Hindlimb muscle (tissue), 1 donor: ENCODE measurements at regions not wholly inside any gene's neighbourhood (a gene's known extent, or its start where the extent isn't known, plus 50 kb on each side); places are given as distances from the start of the nearest gene placed in this dataset.
"Not testable (repeated sequence)": the region's sequence is repeated elsewhere in the genome, so short reads cannot be mapped to it uniquely, and the experiment has no call there.

Source experiments
- DNase-seq: peaks from one replicate; pipeline ENCODE4 v3.0.0-alpha.2; 2013

DNA sequence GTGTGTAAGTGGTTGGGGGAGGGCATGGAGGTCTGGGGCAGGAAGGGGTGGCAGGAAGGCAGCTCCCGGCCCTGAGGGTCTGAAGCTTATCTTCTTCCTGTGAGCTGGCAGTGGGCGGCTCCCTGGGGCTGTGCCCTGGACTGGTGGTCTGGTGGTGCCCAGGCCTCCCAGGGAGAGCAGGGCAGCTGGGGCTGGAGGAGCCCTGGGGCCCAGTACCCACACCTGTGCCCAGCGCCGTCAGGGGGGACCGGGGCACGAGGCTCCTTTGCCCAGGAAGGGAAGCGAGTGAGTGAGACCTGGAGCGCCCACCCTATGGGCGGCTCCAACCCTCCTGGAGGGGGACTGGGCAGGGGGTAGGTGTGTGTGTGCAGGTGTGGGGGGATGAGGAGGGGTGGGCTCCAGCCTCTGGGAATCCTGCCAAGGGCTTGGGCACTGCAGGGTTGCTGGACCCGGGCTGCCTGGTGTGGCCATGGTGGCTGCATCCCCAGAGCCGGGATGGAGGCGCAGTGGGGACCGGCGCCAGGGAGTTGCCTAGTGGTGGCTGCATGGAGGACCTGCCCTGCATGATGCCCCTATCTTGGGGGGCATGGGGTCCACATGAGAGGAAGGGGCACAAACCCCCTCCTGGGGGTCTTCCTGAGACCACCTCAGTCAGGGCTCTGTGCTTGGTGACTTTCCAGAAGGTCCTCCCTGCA lies 353.6 kb downstream of the TMEM121 start:
- DNase-seq: no peak

DNA sequence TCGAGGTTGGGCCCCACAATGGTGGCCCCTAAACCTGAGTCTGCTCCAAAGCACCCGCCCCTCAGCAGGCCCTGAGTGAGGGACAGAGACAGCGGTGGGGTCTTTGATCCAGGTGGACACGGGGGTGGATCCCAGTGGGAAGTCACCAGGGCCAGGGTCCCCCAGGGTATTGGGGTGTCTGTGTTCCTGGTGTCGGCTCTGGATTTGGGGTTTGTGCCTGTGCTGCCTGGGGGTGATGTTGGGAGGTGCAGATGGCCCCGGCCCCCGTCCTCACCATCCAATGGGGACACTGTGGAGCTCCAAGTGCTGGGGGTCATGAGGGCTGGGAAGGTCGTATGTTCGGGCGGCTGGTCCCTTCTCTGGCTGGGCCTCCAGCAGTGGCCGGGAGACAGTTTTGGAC lies 354.2 kb downstream of the TMEM121 start:
- DNase-seq: no peak

DNA sequence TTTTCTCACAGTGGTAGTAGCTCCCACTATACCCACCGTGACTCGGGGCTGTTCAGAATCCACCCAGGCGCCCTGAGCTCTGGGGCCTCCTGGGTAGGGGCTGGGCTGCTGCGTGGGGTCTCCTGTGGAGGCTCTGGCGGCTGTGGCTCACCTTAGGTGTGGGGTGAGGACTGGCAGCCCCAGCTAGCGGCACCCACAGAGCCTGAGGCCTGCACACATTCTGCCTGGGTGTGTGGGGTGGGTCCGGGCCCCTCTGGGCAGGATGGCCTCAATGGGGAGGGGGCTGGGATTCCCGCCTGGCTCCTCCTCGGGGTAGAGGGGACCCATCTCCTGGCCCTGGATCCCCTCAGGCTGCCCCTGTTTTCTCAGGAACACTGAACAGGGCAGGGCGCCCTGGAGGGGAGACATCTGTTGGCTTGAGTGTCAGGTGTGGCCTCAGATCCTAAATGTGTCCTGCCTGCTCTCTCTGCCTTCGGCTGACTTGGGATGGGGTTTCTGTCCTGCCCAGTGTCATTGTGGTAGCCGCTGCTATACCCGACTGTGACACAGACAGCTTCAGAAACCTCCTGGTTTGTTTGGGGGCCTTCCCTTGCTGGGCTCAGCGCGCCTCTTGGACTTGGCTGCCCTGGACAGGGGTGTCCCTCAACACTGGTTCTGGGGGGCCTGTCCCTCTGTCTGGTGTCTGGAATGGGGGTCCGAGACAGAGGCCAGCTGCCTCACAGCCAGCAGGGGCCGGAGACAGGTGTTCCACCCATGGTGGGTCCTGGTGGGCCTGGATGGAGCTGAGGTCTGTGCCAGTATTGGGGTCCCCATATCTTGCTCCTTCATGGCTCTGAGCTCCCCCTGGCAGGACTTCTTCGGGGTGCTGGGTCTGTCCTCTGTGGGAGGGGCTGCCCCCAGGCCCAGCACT lies 354.9 kb downstream of the TMEM121 start:
- no peak for DNase-seq

DNA sequence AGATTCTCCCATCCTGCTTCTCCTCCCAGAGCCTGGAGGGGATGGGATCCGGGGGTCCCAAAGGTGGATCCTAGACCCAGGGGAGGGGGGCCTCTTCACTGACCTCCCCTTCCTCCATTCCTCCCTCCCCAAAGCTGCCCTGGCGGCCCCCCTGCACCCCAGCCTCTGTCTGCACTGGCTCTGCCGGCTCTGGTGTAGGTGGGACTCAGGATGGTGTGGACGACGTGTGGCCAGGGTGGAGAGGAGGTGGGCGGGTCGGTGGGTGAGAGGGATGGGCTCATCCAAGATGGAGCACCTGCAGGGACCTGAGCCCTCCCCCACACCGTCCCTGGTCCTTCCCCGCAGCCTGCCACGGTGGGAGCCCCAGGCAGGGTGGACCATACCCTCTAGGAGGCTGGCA lies 355.6 kb downstream of the TMEM121 start:
- DNase-seq: not testable (repeated sequence)

DNA sequence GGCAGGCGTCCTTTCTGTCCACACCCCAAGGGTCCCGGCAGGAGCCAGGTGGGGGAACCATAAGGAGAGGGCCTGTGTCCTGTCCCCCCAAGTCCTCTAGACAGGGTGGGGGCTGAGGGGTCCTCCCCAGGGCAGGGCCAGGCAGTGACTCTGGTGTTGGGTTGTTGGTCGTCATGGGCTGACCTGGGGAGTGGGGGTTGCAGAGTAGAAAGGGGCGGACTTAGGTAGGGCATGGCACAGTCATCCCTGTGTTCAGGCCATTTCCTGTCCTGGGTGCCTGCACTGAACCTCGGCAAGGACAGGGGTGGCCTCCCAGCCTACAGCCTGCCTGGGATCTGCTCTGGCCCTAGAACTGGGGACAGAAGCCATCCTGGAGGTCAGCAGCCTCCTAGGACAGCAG lies 356.2 kb downstream of the TMEM121 start:
- no peak for DNase-seq

DNA sequence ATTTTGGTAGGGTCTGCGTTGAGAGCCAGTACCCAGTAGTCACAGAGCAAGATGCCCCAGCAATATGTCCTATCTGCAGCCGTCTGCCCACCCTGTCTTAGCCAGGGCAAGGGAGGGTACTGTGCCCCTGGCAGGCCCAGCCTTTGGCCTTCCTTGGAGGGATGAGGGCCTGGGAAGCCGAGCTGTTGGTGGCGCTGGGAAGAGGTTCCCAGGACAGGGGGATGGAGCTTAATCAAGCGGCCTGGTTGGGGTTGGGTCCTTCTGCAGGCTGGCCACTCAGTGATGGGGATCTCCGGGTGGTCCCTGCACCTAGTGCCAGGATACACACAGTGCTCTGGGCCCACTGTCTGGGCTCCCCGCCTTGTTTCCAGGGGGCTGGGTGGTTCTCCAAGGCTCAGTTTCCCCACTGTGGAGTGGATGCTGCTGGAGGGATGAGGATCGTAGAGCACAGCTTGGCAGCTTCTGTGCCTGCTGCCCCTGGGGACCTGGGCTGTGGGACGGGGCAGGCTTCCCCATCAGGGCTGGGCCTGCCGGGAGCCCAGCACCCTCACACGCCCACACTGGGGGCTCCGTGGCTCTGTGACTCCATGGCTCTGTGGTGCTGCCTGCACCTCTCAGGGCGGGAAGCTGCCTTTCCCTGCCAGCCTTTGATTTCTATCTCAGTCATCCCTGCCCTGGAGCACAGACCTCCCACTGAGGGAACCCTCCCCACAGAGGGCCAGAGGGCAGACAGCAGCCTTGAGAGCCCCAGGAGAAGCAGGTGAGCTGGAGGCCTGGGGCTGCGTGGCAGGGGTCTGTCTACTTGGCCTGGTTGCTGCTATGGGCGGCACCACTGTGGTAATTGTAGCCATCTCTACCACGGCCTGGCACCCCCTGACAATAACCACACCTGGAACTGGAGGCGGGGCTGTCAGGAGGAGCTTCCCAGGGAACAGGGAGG lies 357.0 kb downstream of the TMEM121 start:
- no peak for DNase-seq

DNA sequence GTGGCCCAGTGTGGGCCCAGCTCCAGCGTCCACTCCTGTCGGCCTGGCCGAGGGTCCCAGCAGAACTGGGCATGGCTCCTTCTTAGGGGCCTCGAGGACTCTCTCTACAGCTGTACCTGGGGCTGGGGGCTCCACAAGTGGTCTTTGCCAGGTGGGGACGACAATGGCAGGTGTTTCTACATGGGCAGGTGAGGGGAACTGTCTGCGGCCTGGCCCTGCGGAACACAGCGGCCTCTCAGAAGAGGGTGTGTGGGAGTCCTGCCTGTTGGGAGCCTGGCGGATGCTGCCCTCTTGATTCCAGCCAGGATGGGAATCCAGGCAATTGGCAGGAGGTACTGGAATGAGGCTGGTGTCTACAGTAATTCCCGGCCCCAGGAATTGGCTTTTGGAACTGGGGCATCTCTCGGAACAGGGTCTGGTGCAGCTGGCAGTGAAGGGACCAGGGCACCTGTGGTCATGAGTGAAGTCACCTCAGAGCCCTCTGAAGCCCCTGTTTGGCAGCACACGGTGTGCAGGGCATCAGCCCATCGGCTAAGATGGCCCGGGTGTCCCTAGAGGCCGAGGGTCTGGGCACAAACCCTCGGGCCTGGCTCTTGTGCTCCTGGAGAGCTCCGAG lies 357.9 kb downstream of the TMEM121 start:
- DNase-seq: not testable (repeated sequence)

DNA sequence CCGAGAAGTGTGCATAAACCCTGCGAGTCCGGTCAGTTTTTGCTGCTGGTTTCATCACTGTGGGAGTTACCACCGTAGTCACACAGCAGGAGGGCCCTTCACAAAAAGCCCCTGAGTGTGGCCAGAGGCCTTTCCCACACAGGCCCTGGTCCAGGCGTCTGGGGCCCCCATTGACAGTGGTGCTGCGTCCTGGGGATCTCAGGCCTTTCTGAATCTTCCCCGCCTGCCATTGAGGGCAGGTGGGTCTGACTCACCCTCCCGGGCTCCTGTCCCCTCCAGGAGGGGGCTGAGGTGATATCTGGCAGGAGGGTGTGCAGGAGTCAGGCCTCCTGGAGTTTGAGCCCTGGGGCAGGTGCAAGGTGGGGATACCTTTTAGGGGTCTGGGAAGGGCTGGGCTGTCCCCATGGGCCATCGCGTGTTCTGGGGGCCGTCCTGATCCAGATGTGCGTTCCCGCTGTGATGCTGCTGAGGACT lies 358.5 kb downstream of the TMEM121 start:
- DNase-seq: no peak

DNA sequence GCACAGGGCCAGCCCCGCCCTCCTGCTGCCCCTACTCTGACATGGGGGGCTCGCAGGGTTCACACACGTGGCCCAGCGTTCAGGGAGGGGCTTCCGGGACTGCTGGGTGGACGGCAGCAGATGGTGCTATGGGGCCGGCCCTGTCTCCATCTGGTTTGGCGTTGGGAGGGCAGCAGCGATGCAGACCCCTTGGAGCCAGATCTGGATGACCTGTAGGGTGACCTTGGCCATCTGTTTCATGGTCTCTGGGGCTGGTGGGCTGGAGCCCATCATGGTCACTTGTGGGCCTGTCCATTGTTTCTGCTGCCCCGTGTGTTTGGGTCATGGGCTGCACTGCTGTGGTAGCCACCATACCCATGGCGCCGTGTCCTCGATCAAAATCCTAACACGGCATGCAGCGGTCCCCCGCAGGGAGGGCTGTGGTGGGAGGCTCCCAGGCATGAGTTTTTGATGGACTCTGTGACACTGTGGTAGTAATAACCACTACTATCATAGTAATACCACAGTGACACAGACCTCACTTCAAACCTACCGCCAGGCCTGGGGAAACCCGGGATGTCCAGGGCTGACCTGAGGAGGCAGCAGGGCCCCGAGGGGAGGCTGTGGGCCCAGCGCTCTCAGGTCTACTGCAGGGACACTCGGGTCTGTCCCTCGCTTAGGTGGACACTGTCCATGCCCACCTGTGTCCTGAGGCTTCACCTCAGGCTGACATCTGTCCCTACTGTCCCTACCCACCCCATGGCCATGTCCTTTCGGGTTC lies 359.4 kb downstream of the TMEM121 start:
- DNase-seq: no peak

DNA sequence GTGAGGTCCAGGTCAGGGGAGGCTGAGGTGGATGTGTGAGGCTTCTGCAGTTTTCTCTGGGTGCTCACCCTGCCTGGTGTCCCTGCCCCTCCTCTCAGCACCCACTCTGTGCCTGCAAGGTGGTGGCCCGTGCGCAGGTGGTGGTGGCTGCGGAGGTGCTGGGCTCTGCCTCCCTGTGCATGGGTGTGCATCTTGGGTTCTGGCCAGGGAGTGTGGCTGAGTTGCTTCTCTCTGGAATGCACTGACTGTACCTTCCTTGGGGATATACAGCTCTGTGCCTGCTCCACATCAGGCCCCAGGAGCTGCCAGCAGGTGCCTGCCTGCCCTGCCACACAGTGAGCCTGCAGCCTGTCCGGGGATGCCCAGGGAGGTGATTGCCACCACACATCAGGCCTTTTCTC lies 360.4 kb downstream of the TMEM121 start:
- not testable (repeated sequence) for DNase-seq

DNA sequence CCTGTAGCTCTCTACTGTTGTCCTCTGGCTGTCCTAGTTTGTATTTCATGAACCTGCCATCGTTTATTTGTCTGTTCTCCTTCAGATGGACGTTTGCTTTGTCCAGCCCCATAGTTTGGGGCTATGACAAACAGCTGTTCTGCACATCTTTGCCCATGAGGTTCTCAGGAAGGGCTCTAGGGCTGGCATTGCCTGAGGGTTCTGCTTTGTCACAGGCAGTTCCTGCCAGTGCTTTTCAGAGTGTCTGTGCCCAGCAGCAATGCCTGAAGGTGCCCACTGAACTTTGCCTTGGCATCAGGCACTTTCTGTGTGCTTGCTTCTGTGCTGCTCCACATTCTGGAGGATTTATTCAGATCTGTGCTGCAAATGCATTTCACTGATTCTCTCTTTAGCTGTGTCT lies 361.3 kb downstream of the TMEM121 start:
- no peak for DNase-seq

DNA sequence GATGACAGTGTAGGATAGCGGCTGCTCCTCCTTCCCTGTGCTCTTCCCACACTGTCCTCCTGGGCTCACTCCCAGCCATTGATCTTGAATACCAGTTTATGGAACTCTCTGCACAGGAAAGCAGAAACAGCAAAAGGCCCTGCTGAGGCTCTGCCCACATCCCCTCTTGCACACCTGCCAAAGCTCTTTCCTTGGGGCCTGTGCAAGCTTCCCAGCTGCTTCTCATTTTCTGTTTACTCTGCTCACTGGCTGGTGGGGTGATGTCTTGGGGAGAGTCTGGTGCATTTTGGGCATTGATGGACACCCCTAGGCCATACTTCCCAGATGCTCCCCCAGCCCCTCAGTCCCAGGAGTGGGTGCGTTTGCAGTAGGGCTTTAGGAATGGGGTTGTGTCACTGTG lies 361.8 kb downstream of the TMEM121 start:
- no peak for DNase-seq

DNA sequence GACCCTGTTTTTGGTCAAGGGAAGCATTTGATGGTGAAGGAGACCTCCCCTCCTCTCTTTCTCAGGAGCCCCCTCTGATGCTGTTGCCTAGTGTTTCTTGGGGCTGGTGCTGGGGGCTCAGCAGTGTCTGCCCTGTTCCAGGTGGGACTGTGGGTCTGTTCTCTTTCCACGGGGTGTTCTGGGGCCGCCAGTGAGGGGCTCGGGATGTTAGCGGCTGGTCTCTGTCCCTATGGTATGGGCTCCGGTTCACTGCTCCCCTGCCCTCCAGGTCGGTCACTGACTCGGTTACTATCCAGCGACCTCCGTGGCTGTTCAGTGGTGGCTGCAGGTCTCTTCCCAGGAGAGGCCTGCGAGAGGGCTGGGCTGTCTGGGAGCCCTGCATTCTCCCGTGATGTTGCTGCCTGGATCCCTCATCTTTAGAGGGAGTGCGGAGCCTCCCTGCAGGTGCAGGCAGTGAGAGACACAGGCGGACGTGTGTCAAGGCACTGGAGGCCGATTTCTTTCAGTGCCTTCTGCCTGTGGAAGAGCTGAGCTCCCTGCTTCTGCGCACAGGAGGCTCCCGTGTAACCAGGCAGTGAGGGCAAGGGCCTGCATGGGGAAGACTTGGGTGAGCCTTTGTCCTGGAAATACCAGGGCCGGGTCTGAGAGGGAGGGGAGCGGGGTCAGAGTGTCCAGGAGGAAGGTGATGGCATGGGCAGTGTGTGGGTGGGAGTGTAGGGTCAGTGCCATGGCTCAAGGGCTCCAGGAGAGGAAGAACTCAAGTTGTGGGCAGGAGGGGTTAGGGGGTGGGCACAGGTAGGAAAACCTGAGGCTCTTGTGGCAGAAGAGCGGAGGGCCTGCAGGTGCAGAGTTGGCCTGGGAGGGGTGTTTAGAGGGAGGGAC lies 362.6 kb downstream of the TMEM121 start:
- DNase-seq: no peak

DNA sequence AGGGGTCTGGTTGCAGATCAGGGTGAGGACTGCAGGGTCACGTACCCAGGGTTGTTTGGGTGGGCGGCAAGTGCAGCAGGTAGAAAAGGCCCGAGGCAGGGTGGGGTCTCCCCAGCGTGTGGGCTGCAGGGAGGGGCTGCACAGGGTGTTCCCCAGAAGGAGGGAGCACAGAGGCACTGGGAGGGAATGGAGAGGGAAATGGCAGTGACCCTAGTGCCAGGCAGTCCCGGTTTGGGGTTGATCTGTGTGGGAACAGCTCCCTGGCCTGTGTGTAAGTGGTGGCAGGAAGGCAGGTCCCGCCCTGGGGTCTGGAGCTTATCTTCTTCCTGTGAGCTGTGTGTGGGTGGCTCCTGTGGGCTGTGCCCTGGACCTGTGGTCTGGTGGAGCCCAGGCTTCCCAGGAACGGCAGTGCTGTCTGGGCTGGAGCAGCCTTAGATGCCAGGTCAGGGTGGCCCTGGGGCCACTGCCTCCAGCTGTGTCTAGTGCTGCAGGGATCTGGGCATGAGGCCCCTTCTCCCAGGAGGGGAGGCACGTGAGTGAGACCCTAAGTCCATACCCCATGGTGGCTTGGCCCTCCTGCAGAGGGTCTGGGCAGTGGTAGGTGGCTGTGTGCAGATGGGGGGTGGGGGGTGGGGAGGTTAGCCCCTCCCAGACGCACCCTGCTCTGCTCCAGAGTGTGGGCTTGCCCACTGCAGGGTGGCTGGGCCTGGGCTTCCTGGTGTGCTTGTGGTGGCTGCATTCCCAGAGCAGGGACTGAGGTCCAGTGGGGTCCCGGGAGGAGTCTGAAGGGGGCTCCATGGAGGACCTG lies 363.5 kb downstream of the TMEM121 start:
- DNase-seq: no peak

DNA sequence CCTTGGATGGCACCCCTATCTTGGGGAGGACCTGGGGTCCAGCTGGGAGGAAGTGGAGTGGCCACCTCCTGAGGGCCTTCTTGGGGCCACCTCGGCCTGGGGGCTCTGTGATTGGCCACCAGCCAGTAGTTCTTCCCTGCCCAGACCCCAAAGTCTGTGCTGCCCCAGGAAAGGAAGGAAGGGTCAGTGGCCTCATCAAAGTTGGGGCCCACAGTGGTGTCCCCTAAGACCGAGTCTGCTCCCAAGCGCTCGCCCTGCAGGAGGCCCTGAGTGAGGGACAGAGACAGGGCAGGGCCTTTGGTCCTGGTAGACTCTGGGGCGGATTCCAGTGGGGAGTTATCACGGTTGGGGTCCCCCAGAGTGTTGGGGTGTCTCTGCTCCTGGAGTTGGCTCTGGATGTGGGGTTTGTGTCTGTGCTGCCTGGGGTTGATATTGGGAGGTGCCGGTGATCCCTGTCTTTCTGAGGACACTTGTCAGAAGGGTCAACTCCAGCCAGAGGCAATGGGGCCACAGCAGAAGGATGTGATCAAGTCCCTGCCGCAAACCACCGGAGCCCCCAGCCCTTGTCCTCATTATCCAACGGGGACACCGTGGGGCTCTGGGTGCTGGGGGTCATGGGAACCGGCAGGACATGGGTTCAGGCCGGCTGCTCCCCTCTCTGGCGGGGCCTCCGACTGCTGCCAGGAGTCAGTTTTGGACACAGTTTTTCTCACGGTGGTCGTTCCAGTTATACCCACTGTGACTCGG lies 364.3 kb downstream of the TMEM121 start:
- DNase-seq: no peak

DNA sequence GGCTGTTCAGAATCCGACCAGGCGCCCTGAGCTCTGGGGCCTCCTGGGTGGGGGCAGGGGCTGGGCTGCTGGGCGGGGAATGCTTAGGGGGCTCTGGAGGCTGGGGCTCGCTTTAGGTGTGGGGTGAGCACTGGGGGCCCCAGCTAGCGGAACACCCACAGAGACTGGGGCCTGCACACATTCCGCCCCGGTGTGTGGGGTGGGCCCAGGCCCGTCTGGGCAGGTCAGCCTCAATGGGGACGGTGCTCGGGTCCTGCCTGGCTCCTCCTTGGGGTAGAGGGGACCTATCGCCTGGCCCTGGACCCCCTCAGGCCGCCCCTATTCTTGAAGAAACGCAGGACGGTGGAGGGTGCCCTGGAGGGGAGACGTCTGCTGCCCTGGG lies 364.8 kb downstream of the TMEM121 start:
- no peak for DNase-seq

DNA sequence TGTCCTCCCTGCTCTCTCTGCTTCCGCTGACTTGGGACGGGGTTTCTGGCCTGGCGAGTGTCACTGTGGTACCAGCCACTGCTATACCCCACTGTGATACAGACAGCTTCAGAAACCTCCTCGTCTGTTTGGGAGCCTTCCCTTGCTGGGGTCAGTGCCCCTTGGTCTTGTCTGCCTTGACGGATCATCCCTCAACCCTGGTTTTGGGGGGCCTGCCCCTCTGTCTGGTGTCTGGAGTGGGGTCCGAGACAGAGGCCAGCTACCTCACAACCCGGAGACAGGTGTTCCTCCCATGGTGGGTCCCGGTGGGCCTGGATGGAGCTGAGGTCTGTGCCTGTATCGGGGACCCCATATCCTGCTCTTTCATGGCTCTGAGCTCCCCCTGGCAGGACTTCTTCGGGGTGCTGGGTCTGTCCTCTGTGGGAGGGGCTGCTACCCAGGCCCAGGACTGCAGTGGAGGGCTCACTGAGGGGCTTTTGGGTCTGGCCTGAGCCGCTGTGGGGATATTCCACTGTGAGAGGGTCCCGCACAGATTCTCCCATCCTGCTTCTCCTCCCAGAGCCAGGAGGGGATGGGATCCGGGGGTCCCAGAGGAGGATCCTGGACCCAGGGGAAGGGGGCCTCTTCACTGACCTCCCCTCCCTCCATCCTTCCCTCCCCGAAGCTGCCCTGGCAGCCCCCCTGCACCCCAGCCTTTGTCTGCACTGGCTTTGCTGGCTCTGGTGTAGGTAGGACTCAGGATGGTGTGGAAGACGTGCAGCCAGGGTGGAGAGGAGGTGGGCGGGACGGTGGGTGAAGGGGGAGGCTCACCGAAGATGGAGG lies 365.5 kb downstream of the TMEM121 start:
- DNase-seq: no peak
